ENCODE measurements at regions not wholly inside any gene's neighbourhood (a gene's known extent, or its start where the extent isn't known, plus 50 kb on each side); places are given as distances from the start of the nearest gene placed in this dataset.

- Histone ChIP-seq H2AFZ (ENCODE audit: insufficient read depth, low read depth, low read length, poor library complexity, severe bottlenecking) (no peak overlapping the region), H3K4me1 (ENCODE audit: control insufficient read depth in 1 of 2, insufficient read depth in 2 of 2, low read length in 2 of 2) (no peaks in the 10 kb centered on the region), H3K9ac (ENCODE audit: insufficient read depth, low read length, poor library complexity, severe bottlenecking) (no peak overlapping the region), H3K4me3 (replicated peaks in 1 of 3; ENCODE audit: low read depth in 2 of 3, low read length in 3 of 3) (no peak overlapping the region), H3K4me2 (replicated peaks; ENCODE audit: extremely low read depth, low read length, poor library complexity, severe bottlenecking) (no peak overlapping the region), H3K9me3 (replicated peaks in 1 of 2; ENCODE audit: control insufficient read depth in 1 of 2, insufficient read depth in 1 of 2, low read length in 2 of 2) (peaks cover 0 to 10% of the 10 kb centered on the region in 2 donors), H4K20me1 (ENCODE audit: insufficient read depth, low read length) (no peaks in the 10 kb centered on the region), H3K27me3 (ENCODE audit: control insufficient read depth in 2 of 2, insufficient read depth in 2 of 2, low read length in 2 of 2) (no peaks in the 10 kb centered on the region), H3K36me3 (replicated peaks in 1 of 2; ENCODE audit: control insufficient read depth in 1 of 2, insufficient read depth in 2 of 2, low read length in 2 of 2) (no peaks in the 10 kb centered on the region), H3K27ac (ENCODE audit: low read depth in 1 of 2, low read length in 2 of 2) (no peak overlapping the region), H3K79me2 (ENCODE audit: insufficient read depth, low read length) (no peaks in the 10 kb centered on the region)
- Mint-ChIP-seq H3K4me1 (no peaks in the 10 kb centered on the region), H3K4me3 (no peak overlapping the region), H3K9me3 (peaks cover 0 to 5% (median 3%) of the 10 kb centered on the region in 7 donors), H3K36me3 (no peaks in the 10 kb centered on the region), H3K27ac (no peak overlapping the region), H3K27me3 (ENCODE audit: low read depth in 3 of 3) (no peaks in the 10 kb centered on the region)
- DNase-seq = no peak
- intact Hi-C loops (cut with micrococcal nuclease) = no loop called here
- WGBS (ENCODE audit: insufficient coverage) = no CpG with 5 or more reads among the region's 3 CpGs
- TF ChIP-seq CTCF (IDR thresholded peaks at IDR 0.05) = no peak
Measured at GRCh38 chr6:9208966-9209365, 773.6 kb upstream of the SLC35B3 start.

DNA sequence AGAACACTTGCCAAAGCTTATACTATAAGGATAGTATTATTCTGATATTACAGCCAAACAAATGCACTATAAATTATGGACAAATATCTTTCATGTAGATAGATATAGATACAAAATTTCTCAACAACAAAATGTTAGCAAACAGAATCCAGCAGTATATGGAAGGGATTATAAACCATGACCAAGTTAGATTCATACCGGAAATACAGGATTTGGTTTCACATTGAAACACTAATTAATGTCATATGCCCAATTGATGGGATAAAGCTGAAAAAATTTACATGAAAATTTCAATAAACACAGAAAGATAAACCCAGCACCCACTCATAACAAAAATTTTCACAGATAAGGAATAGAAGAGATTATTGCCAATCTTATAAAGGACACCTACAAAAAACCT is 770.3 kb upstream of the SLC35B3 start:
- no peak overlapping the region for H3K27ac ChIP-seq (ENCODE audit: low read depth in 1 of 2, low read length in 2 of 2)
- H3K9me3 Mint-ChIP-seq = peaks cover 0 to 3% (median 0%) of the 10 kb centered on the region in 7 donors

More for the DNA sequence above, 770.3 kb upstream of the SLC35B3 start:
- Mint-ChIP-seq H3K36me3 (no peaks in the 10 kb centered on the region), H3K27ac (no peak overlapping the region), H3K4me1 (no peaks in the 10 kb centered on the region), H3K4me3 (no peak overlapping the region), H3K27me3 (ENCODE audit: low read depth in 3 of 3) (no peaks in the 10 kb centered on the region)
- WGBS (ENCODE audit: insufficient coverage) = no CpG with 5 or more reads among the region's 1 CpG
- intact Hi-C loops (cut with micrococcal nuclease) = no loop called here
- Histone ChIP-seq H3K27me3 (ENCODE audit: control insufficient read depth in 2 of 2, insufficient read depth in 2 of 2, low read length in 2 of 2) (no peaks in the 10 kb centered on the region), H3K79me2 (ENCODE audit: insufficient read depth, low read length) (no peaks in the 10 kb centered on the region), H3K4me2 (replicated peaks; ENCODE audit: extremely low read depth, low read length, poor library complexity, severe bottlenecking) (no peak overlapping the region), H3K9ac (ENCODE audit: insufficient read depth, low read length, poor library complexity, severe bottlenecking) (no peak overlapping the region), H3K36me3 (replicated peaks in 1 of 2; ENCODE audit: control insufficient read depth in 1 of 2, insufficient read depth in 2 of 2, low read length in 2 of 2) (no peaks in the 10 kb centered on the region), H2AFZ (ENCODE audit: insufficient read depth, low read depth, low read length, poor library complexity, severe bottlenecking) (no peak overlapping the region), H4K20me1 (ENCODE audit: insufficient read depth, low read length) (no peaks in the 10 kb centered on the region), H3K4me3 (replicated peaks in 1 of 3; ENCODE audit: low read depth in 2 of 3, low read length in 3 of 3) (no peak overlapping the region), H3K4me1 (ENCODE audit: control insufficient read depth in 1 of 2, insufficient read depth in 2 of 2, low read length in 2 of 2) (no peaks in the 10 kb centered on the region), H3K9me3 (replicated peaks in 1 of 2; ENCODE audit: control insufficient read depth in 1 of 2, insufficient read depth in 1 of 2, low read length in 2 of 2) (peaks cover 0 to 4% of the 10 kb centered on the region in 2 donors)
- DNase-seq = no peak
- no peak for TF ChIP-seq CTCF (IDR thresholded peaks at IDR 0.05)
